K562 (cell line): ENCODE measurements at regions not wholly inside any gene's neighbourhood (a gene's known extent, or its start where the extent isn't known, plus 50 kb on each side); places are given as distances from the start of the nearest gene placed in this dataset.

Experiments used
- TF ChIP-seq, protein P1 (sequence below), 2 experiments: fragments of 450-650 bp in 1 of 2; sonication (generic) in 1 of 2; formaldehyde crosslinking in 1 of 2; IDR thresholded peaks; 2 replicates each; pipeline versions ENCODE4 v1.7.1 to v1.9.0; 2016 to 2022; ENCODE audit warnings: inconsistent platforms in 1 of 2, mild to moderate bottlenecking in 1 of 2, missing genetic modification reagents in 1 of 2
- TF ChIP-seq, protein P2 (sequence below), 2 experiments: fragments of 450-650 bp; formaldehyde crosslinking in 1 of 2; IDR thresholded peaks; 2 replicates each; pipeline versions ENCODE4 v1.4.0 to v1.6.1; 2014 to 2020; ENCODE audit warnings: mild to moderate bottlenecking in 2 of 2, borderline replicate concordance in 1 of 2, low read depth in 1 of 2
- TF ChIP-seq, protein P3 (sequence below): sonication (generic); formaldehyde crosslinking; IDR thresholded peaks from 2 replicates; pipeline ENCODE4 v1.8.0; 2023; ENCODE audit warnings: mild to moderate bottlenecking, missing genetic modification reagents
- TF ChIP-seq, protein P4 (sequence below): fragments of 250-450 bp; sonication (Bioruptor Pico); IDR thresholded peaks from 2 replicates; pipeline ENCODE4 v1.4.0; 2020; ENCODE audit warnings: borderline replicate concordance

DNA sequence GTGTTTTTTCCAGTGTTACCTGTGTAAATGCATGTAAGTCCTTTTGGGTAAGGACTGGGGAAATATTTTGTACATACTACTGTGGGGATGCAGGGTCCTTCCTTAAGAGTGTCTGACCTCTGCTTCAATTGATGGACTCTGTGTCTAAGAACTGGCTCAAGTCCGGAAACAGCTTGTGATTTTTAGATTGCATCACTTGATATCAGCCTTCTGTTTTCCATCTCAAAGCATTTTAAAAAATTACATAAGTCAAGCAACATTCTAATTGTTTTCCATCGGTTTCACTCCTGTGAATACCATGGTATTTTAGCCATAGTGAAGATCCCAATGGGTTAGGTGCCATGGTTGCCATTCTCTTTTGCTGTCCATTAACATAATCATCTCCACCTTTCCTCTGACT is 597.6 kb downstream of the SQOR start:
- TF ChIP-seq, protein P1, sequence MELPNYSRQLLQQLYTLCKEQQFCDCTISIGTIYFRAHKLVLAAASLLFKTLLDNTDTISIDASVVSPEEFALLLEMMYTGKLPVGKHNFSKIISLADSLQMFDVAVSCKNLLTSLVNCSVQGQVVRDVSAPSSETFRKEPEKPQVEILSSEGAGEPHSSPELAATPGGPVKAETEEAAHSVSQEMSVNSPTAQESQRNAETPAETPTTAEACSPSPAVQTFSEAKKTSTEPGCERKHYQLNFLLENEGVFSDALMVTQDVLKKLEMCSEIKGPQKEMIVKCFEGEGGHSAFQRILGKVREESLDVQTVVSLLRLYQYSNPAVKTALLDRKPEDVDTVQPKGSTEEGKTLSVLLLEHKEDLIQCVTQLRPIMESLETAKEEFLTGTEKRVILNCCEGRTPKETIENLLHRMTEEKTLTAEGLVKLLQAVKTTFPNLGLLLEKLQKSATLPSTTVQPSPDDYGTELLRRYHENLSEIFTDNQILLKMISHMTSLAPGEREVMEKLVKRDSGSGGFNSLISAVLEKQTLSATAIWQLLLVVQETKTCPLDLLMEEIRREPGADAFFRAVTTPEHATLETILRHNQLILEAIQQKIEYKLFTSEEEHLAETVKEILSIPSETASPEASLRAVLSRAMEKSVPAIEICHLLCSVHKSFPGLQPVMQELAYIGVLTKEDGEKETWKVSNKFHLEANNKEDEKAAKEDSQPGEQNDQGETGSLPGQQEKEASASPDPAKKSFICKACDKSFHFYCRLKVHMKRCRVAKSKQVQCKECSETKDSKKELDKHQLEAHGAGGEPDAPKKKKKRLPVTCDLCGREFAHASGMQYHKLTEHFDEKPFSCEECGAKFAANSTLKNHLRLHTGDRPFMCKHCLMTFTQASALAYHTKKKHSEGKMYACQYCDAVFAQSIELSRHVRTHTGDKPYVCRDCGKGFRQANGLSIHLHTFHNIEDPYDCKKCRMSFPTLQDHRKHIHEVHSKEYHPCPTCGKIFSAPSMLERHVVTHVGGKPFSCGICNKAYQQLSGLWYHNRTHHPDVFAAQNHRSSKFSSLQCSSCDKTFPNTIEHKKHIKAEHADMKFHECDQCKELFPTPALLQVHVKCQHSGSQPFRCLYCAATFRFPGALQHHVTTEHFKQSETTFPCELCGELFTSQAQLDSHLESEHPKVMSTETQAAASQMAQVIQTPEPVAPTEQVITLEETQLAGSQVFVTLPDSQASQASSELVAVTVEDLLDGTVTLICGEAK (IDR thresholded peaks at IDR 0.05) = no peak
- TF ChIP-seq, protein P1 (CRISPR knock-in tag; IDR thresholded peaks at IDR 0.05) = no peak
- TF ChIP-seq, protein P2, sequence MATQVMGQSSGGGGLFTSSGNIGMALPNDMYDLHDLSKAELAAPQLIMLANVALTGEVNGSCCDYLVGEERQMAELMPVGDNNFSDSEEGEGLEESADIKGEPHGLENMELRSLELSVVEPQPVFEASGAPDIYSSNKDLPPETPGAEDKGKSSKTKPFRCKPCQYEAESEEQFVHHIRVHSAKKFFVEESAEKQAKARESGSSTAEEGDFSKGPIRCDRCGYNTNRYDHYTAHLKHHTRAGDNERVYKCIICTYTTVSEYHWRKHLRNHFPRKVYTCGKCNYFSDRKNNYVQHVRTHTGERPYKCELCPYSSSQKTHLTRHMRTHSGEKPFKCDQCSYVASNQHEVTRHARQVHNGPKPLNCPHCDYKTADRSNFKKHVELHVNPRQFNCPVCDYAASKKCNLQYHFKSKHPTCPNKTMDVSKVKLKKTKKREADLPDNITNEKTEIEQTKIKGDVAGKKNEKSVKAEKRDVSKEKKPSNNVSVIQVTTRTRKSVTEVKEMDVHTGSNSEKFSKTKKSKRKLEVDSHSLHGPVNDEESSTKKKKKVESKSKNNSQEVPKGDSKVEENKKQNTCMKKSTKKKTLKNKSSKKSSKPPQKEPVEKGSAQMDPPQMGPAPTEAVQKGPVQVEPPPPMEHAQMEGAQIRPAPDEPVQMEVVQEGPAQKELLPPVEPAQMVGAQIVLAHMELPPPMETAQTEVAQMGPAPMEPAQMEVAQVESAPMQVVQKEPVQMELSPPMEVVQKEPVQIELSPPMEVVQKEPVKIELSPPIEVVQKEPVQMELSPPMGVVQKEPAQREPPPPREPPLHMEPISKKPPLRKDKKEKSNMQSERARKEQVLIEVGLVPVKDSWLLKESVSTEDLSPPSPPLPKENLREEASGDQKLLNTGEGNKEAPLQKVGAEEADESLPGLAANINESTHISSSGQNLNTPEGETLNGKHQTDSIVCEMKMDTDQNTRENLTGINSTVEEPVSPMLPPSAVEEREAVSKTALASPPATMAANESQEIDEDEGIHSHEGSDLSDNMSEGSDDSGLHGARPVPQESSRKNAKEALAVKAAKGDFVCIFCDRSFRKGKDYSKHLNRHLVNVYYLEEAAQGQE (IDR thresholded peaks at IDR 0.05; ENCODE audit: borderline replicate concordance) = no peak
- TF ChIP-seq, protein P2 (CRISPR knock-in tag; IDR thresholded peaks at IDR 0.05; ENCODE audit: low read depth) = no peak
- TF ChIP-seq, protein P3, sequence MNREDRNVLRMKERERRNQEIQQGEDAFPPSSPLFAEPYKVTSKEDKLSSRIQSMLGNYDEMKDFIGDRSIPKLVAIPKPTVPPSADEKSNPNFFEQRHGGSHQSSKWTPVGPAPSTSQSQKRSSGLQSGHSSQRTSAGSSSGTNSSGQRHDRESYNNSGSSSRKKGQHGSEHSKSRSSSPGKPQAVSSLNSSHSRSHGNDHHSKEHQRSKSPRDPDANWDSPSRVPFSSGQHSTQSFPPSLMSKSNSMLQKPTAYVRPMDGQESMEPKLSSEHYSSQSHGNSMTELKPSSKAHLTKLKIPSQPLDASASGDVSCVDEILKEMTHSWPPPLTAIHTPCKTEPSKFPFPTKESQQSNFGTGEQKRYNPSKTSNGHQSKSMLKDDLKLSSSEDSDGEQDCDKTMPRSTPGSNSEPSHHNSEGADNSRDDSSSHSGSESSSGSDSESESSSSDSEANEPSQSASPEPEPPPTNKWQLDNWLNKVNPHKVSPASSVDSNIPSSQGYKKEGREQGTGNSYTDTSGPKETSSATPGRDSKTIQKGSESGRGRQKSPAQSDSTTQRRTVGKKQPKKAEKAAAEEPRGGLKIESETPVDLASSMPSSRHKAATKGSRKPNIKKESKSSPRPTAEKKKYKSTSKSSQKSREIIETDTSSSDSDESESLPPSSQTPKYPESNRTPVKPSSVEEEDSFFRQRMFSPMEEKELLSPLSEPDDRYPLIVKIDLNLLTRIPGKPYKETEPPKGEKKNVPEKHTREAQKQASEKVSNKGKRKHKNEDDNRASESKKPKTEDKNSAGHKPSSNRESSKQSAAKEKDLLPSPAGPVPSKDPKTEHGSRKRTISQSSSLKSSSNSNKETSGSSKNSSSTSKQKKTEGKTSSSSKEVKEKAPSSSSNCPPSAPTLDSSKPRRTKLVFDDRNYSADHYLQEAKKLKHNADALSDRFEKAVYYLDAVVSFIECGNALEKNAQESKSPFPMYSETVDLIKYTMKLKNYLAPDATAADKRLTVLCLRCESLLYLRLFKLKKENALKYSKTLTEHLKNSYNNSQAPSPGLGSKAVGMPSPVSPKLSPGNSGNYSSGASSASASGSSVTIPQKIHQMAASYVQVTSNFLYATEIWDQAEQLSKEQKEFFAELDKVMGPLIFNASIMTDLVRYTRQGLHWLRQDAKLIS = no peak
- TF ChIP-seq, protein P4, sequence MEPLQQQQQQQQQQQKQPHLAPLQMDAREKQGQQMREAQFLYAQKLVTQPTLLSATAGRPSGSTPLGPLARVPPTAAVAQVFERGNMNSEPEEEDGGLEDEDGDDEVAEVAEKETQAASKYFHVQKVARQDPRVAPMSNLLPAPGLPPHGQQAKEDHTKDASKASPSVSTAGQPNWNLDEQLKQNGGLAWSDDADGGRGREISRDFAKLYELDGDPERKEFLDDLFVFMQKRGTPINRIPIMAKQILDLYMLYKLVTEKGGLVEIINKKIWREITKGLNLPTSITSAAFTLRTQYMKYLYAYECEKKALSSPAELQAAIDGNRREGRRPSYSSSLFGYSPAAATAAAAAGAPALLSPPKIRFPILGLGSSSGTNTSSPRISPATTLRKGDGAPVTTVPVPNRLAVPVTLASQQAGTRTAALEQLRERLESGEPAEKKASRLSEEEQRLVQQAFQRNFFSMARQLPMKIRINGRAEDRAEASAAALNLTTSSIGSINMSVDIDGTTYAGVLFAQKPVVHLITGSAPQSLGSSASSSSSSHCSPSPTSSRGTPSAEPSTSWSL (CRISPR knock-in tag) = no peak
